HEK293T (cell line): ENCODE measurements at regions not wholly inside any gene's neighbourhood (a gene's known extent, or its start where the extent isn't known, plus 50 kb on each side); places are given as distances from the start of the nearest gene placed in this dataset.

Source experiments
- CTCF ChIA-PET: fragments of 350-600 bp; formaldehyde crosslinking; extraction: SDS; loops from one replicate; lab custom pipeline; 2021; ENCODE audit warnings: antibody characterized with exemption, inconsistent platforms; lab: Yijun Ruan, JAX
- POLR2A ChIA-PET: fragments of 350-600 bp; formaldehyde crosslinking; extraction: SDS; loops from one replicate; lab custom pipeline; 2020; ENCODE audit warnings: antibody characterized with exemption, inconsistent platforms; lab: Yijun Ruan, JAX
- DNase-seq: peaks from one replicate; pipeline ENCODE4 v3.0.0; 2012; ENCODE audit warnings: mixed read lengths; ENCODE audit errors: extremely low spot score
- ARNT ChIP-seq: fragments of 450-650 bp; IDR thresholded peaks from 2 replicates; pipeline ENCODE4 v1.6.1; 2017; ENCODE audit warnings: mild to moderate bottlenecking
- BHLHE40 ChIP-seq: fragments of 450-650 bp; IDR thresholded peaks from 2 replicates; pipeline ENCODE4 v1.6.1; 2016; ENCODE audit warnings: mild to moderate bottlenecking, moderate library complexity, borderline replicate concordance
- CTBP1 ChIP-seq: fragments of 450-650 bp; IDR thresholded peaks from 2 replicates; pipeline ENCODE4 v1.6.1; 2016; ENCODE audit warnings: borderline replicate concordance
- ELF4 ChIP-seq: fragments of 450-650 bp; IDR thresholded peaks from 2 replicates; pipeline ENCODE4 v1.6.1; 2017; ENCODE audit warnings: antibody characterized with exemption
- FOXA1 ChIP-seq: fragments of 450-650 bp; IDR thresholded peaks from 2 replicates; pipeline ENCODE4 v1.6.1; 2016; ENCODE audit warnings: mild to moderate bottlenecking
- FOXK2 ChIP-seq: fragments of 450-650 bp; IDR thresholded peaks from 2 replicates; pipeline ENCODE4 v1.6.1; 2016; ENCODE audit warnings: mild to moderate bottlenecking
- FOXM1 ChIP-seq: fragments of 450-650 bp; IDR thresholded peaks from 2 replicates; pipeline ENCODE4 v1.6.1; 2017; ENCODE audit warnings: mild to moderate bottlenecking, borderline replicate concordance
- HDGF ChIP-seq: fragments of 450-650 bp; IDR thresholded peaks from 2 replicates; pipeline ENCODE4 v1.6.1; 2017; ENCODE audit warnings: antibody characterized with exemption, borderline replicate concordance
- L3MBTL2 ChIP-seq: fragments of 450-650 bp; conservative IDR thresholded peaks from 2 replicates; pipeline ENCODE4 v1.6.1; 2016; ENCODE audit warnings: mild to moderate bottlenecking
- LEF1 ChIP-seq: fragments of 450-650 bp; IDR thresholded peaks from 2 replicates; pipeline ENCODE4 v1.6.1; 2017; ENCODE audit warnings: mild to moderate bottlenecking, borderline replicate concordance
- NFRKB ChIP-seq: fragments of 450-650 bp; IDR thresholded peaks from 2 replicates; pipeline ENCODE4 v1.6.1; 2016; ENCODE audit warnings: mild to moderate bottlenecking, moderate library complexity
- SP1 ChIP-seq: fragments of 450-650 bp; IDR thresholded peaks from 2 replicates; pipeline ENCODE4 v1.6.1; 2017
- SUZ12 ChIP-seq: fragments of 450-650 bp; IDR thresholded peaks from 2 replicates; pipeline ENCODE4 v1.6.1; 2016; ENCODE audit warnings: mild to moderate bottlenecking
- TARDBP ChIP-seq: fragments of 450-650 bp; IDR thresholded peaks from 2 replicates; pipeline ENCODE4 v1.6.1; 2016
- ZNF384 ChIP-seq: fragments of 450-650 bp; IDR thresholded peaks from 2 replicates; pipeline ENCODE4 v1.6.1; 2016
- TF ChIP-seq, protein P1 (sequence below): fragments of 450-650 bp; IDR thresholded peaks from 2 replicates; pipeline ENCODE4 v1.6.1; 2016

DNA sequence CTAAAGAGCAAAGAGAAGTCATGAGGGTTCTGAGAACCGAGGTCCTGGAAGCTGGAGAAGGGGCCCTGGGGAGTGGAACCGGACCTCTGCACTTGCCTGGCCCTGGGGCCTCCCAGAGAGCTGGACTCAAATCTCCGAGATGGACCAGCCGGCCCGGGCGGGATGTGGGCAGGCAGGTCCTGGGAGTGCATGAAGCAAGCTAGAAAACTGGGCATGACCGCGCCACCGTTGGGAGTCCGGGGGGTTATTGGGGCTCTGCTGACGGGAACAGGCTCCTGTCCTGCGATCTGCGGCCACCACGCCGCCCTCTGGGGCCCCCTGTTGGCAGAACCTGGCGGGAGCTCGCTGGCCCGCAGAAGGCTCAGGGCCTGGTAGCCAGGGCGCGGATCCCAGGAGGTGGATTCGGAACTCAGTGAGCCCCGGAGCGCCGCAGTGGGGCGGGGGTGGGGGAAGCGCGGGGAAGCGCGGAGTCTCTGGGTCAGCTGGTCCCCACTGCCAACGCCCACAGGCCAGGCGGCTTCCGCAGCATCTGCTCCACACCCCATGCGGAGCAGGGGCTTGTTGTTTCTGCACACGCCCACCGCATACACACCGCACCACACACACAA, 150.6 kb downstream of the ERCC6L2 start:
- POLR2A ChIA-PET, result no interaction called here
- CTCF ChIA-PET, result no interaction called here
- TF ChIP-seq BHLHE40, result no peak
- TF ChIP-seq ELF4, result no peak
- no peak for TF ChIP-seq CTBP1
- TF ChIP-seq, protein P1, sequence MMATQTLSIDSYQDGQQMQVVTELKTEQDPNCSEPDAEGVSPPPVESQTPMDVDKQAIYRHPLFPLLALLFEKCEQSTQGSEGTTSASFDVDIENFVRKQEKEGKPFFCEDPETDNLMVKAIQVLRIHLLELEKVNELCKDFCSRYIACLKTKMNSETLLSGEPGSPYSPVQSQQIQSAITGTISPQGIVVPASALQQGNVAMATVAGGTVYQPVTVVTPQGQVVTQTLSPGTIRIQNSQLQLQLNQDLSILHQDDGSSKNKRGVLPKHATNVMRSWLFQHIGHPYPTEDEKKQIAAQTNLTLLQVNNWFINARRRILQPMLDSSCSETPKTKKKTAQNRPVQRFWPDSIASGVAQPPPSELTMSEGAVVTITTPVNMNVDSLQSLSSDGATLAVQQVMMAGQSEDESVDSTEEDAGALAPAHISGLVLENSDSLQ, result no peak
- TF ChIP-seq TARDBP, result no peak
- TF ChIP-seq NFRKB, result no peak
- no peak for TF ChIP-seq SP1
- TF ChIP-seq ZNF384, result no peak
- no peak for TF ChIP-seq FOXA1
- TF ChIP-seq HDGF, result no peak
- no peak for TF ChIP-seq FOXK2
- TF ChIP-seq LEF1, result no peak
- TF ChIP-seq SUZ12, result no peak
- no peak for TF ChIP-seq ARNT
- TF ChIP-seq FOXM1, result no peak
- TF ChIP-seq L3MBTL2, result no peak
- DNase-seq, result no peak

DNA sequence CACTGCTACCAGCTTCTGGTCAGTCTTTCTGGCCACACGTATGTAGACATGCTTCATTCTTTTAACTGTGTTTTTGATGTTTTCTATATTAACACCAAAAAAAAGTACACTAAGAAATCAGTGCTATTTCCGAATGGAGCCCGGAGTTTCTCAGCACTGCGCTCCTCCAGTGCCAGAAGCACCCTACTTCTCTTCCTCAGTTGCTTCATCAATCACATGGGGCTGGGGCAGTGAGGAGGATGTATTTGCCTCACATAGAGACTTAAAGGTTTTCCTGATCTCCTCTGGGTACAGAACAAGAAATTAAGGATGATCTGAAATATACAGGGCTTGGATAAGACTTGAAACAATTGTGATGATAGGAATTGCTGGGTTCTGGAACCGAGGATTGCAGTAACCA, 148.0 kb downstream of the ERCC6L2 start:
- DNase-seq, result no peak
- POLR2A ChIA-PET, result no interaction called here
- TF ChIP-seq FOXM1 (no peak), SUZ12 (no peak), NFRKB (no peak), HDGF (no peak), LEF1 (no peak), FOXA1 (no peak), ARNT (no peak), ELF4 (no peak)
- CTCF ChIA-PET, result no interaction called here

DNA sequence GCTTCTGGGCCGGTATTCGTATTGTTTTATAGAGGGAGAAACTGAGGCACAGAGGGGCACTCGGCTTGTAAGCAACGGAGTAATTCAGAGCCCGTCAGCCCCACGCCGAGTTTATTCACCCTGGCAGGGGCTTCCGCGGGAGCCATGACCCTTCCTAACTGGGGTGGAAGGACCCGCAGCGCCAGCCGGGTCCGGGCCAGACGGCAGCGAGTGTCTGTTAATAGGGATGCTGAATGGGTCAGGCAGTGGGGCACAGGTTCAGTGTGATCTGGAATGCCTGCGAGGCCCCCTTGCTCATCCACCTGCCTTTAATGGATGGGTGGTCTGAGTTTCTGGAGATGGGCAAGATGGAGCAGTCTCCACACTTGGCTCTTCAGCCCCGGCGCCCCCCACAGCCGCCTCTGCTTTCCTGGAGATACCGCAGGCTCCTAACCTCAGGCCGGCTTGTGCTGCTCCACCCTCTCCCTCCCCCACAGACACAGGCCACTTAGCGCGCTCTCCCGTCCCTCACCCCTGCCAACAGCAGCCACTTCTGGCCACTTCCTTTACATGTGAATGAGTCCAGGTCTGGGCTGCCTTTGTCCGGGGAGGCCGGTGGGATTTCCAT, 147.1 kb downstream of the ERCC6L2 start:
- TF ChIP-seq NFRKB (no peak), ELF4 (no peak), FOXM1 (no peak)
- ChIA-PET CTCF (no interaction called here), POLR2A (no interaction called here)
- no peak for DNase-seq

GRCh38 chr9:96021551-96022444, 146.3 kb downstream of the ERCC6L2 start:
- ChIA-PET CTCF (no interaction called here), POLR2A (no interaction called here)
- no peak for TF ChIP-seq ELF4
- TF ChIP-seq FOXM1, result no peak
- TF ChIP-seq SP1, result no peak
- no peak for TF ChIP-seq ZNF384
- TF ChIP-seq TARDBP, result no peak
- no peak for TF ChIP-seq FOXK2
- TF ChIP-seq, protein P1, result no peak
- TF ChIP-seq FOXA1, result no peak
- no peak for TF ChIP-seq HDGF
- TF ChIP-seq LEF1, result no peak
- TF ChIP-seq NFRKB, result no peak
- TF ChIP-seq CTBP1, result no peak
- DNase-seq, result no peak

DNA sequence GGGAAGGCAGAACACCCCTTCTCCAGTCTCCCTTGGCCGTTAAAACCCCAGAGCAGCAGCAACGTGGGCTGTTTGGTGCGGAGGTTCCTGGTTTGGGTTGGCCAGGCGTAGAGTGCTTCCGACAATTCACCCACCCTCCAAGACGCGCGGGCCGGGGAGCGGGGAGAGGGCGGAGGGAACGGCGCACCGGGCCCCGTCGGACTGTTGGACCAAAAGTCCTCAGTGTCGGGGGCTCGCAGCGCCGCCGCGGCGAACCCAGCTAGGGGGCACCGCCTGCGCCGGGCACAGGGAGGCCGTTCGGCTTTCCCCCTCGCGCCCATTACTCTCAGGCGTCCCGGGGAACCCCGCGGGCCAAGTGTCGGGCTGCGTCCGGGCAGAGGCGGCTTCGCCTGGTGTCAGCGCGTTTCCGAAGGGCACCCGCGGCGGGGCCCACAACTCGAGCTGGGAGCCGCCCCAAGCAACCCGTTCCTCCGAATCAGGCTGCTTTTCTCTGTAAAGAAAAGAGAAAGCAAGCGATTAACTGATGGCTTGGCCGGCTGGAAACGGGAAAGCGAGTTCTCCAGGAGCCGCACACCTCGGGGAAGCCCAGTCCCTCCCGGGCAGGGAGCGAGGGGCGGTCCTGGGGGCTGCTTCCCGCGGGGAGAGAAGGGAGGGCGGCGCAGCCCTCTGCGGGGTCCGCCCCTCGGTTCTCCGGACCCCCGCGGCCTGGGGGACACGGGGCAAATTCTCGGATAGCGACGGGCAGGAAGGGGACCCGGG, 145.5 kb downstream of the ERCC6L2 start:
- no peak for DNase-seq
- no peak for TF ChIP-seq ARNT
- TF ChIP-seq FOXM1, result no peak
- TF ChIP-seq ZNF384, result no peak
- TF ChIP-seq BHLHE40, result no peak
- no peak for TF ChIP-seq ELF4
- no peak for TF ChIP-seq LEF1
- TF ChIP-seq HDGF, result no peak
- TF ChIP-seq, protein P1, result no peak
- no peak for TF ChIP-seq NFRKB
- TF ChIP-seq L3MBTL2, result no peak
- TF ChIP-seq CTBP1, result no peak
- no peak for TF ChIP-seq FOXA1
- ChIA-PET POLR2A (no interaction called here), CTCF (no interaction called here)
